IMR-90 (cell line): ENCODE measurements at regions not wholly inside any gene's neighbourhood (a gene's known extent, or its start where the extent isn't known, plus 50 kb on each side); places are given as distances from the start of the nearest gene placed in this dataset.

ENCODE experiments used
- ATAC-seq: fragments of 200-7000 bp; cut with Tn5 transposase; 2 replicates; pipeline ENCODE4 v1.9.1; 2020; ENCODE audit warnings: low read depth, mild to moderate bottlenecking, moderate library complexity
- BruUV-seq: library from RNA; stranded (reverse); fragments of 400-500 nt; replicated peaks from 2 replicates; lab custom pipeline; 2021; lab: Mats Ljungman, UMichigan
- CTCF ChIA-PET: fragments of 300-600 bp; formaldehyde crosslinking; extraction: SDS; loops from one replicate; lab custom pipeline; 2021; ENCODE audit warnings: antibody characterized with exemption; lab: Yijun Ruan, JAX
- POLR2A ChIA-PET: fragments of 300-600 bp; sonication (Branson Sonifier 250); formaldehyde crosslinking; loops from one replicate; lab custom pipeline; 2022; ENCODE audit warnings: antibody characterized with exemption; ENCODE audit not compliant: unreplicated experiment; lab: Charles Lee
- DNase-seq: peaks from one replicate; pipeline ENCODE4 v3.0.0; 2013
- H2AFZ ChIP-seq: replicated peaks from 2 replicates; pipeline ENCODE3; 2013; ENCODE audit warnings: low read length, mild to moderate bottlenecking; ENCODE audit not compliant: poor library complexity
- H2AK5ac ChIP-seq: 2 replicates; pipeline ENCODE4 v1.6.1; 2013; ENCODE audit warnings: low read depth, low read length, inconsistent platforms
- H2AK9ac ChIP-seq: replicated peaks from 2 replicates; pipeline ENCODE3; 2013; ENCODE audit warnings: mild to moderate bottlenecking, low read depth, low read length, moderate library complexity; ENCODE audit not compliant: poor library complexity
- H2BK120ac ChIP-seq: 2 replicates; pipeline ENCODE4 v1.6.1; 2013; ENCODE audit warnings: low read depth, low read length, inconsistent platforms
- H2BK15ac ChIP-seq: 3 replicates; pipeline ENCODE4 v1.6.1; 2013; ENCODE audit warnings: low read depth, low read length, inconsistent platforms
- H2BK20ac ChIP-seq: 2 replicates; pipeline ENCODE4 v1.6.1; 2013; ENCODE audit warnings: low read depth, mild to moderate bottlenecking, inconsistent platforms, low read length, moderate library complexity
- H2BK5ac ChIP-seq: 2 replicates; pipeline ENCODE4 v1.6.1; 2013; ENCODE audit warnings: mild to moderate bottlenecking, low read depth, low read length, inconsistent platforms; ENCODE audit not compliant: poor library complexity, severe bottlenecking
- H3K14ac ChIP-seq: replicated peaks from 2 replicates; pipeline ENCODE4 v1.6.1; 2013; ENCODE audit warnings: low read depth, low read length, inconsistent platforms
- H3K18ac ChIP-seq: 2 replicates; pipeline ENCODE4 v1.6.1; 2013; ENCODE audit warnings: low read depth, low read length, control low read depth
- H3K23ac ChIP-seq: 2 replicates; pipeline ENCODE4 v1.6.1; 2013; ENCODE audit warnings: low read depth, low read length, inconsistent platforms
- H3K27ac ChIP-seq: 2 replicates; pipeline ENCODE4 v1.5.1; 2013; ENCODE audit warnings: mild to moderate bottlenecking, control low read depth, low read length; ENCODE audit not compliant: insufficient read depth
- H3K27me3 ChIP-seq: 2 replicates; pipeline ENCODE4 v1.6.1; 2013; ENCODE audit warnings: low read length; ENCODE audit not compliant: control insufficient read depth, insufficient read depth
- H3K36me3 ChIP-seq: 2 replicates; pipeline ENCODE4 v1.6.1; 2013; ENCODE audit warnings: low read length, mixed read lengths; ENCODE audit not compliant: control insufficient read depth, insufficient read depth
- H3K4ac ChIP-seq: 2 replicates; pipeline ENCODE4 v1.6.1; 2013; ENCODE audit warnings: low read depth, low read length, inconsistent platforms
- H3K4me1 ChIP-seq: 2 replicates; pipeline ENCODE4 v1.6.1; 2013; ENCODE audit warnings: low read length, mixed read lengths; ENCODE audit not compliant: control insufficient read depth, insufficient read depth
- H3K4me2 ChIP-seq: 2 replicates; pipeline ENCODE4 v1.6.1; 2013; ENCODE audit warnings: low read depth, mild to moderate bottlenecking, control low read depth, low read length, moderate library complexity
- H3K4me3 ChIP-seq: 2 replicates; pipeline ENCODE4 v1.5.1; 2013; ENCODE audit warnings: low read depth, mild to moderate bottlenecking, control low read depth, low read length, moderate library complexity; ENCODE audit not compliant: insufficient read depth
- H3K56ac ChIP-seq: 2 replicates; pipeline ENCODE4 v1.6.1; 2013; ENCODE audit warnings: low read length, inconsistent platforms; ENCODE audit not compliant: insufficient read depth; ENCODE audit errors: extremely low read depth
- H3K79me1 ChIP-seq, 2 experiments: 2 replicates each; pipeline ENCODE4 v1.6.1; 2013; ENCODE audit warnings: low read length in 2 of 2, inconsistent platforms in 1 of 2, low read depth in 1 of 2
- H3K9ac ChIP-seq: 2 replicates; pipeline ENCODE4 v1.6.1; 2013; ENCODE audit warnings: low read depth, low read length, control low read depth
- H3K9me1 ChIP-seq: 2 replicates; pipeline ENCODE4 v1.6.1; 2013; ENCODE audit warnings: low read length, inconsistent platforms; ENCODE audit not compliant: insufficient read depth
- H3K9me3 ChIP-seq: 2 replicates; pipeline ENCODE4 v1.6.1; 2013; ENCODE audit warnings: low read length; ENCODE audit not compliant: control insufficient read depth, insufficient read depth
- H4K20me1 ChIP-seq: 2 replicates; pipeline ENCODE4 v1.6.1; 2013; ENCODE audit warnings: low read length, inconsistent platforms; ENCODE audit not compliant: insufficient read depth
- H4K5ac ChIP-seq: 2 replicates; pipeline ENCODE4 v1.6.1; 2013; ENCODE audit warnings: mild to moderate bottlenecking, low read depth, low read length, control low read depth
- H4K8ac ChIP-seq, 2 experiments: 2 replicates each; pipeline ENCODE4 v1.6.1; 2013; ENCODE audit warnings: low read depth in 2 of 2, low read length in 2 of 2, control low read depth in 1 of 2, inconsistent platforms in 1 of 2
- H4K91ac ChIP-seq: 2 replicates; pipeline ENCODE4 v1.6.1; 2013; ENCODE audit warnings: low read depth, low read length, inconsistent platforms; ENCODE audit not compliant: insufficient read depth
- MAFK ChIP-seq: IDR thresholded peaks from 2 replicates; pipeline ENCODE4 v1.6.1; 2012; ENCODE audit warnings: low read depth, low read length, improper control_type of control experiment
- RAD21 ChIP-seq: IDR thresholded peaks from 2 replicates; pipeline ENCODE4 v1.6.1; 2012; ENCODE audit warnings: low read length, improper control_type of control experiment
- RCOR1 ChIP-seq: IDR thresholded peaks from 2 replicates; pipeline ENCODE4 v1.6.1; 2012; ENCODE audit warnings: mild to moderate bottlenecking, low read length, improper control_type of control experiment; ENCODE audit not compliant: insufficient replicate concordance
- WGBS, 2 experiments: methylation state at CpG; one replicate each; pipeline versions ENCODE4 v1.1.5 to v1.1.7; 2013; ENCODE audit warnings: missing lambda C conversion rate in 2 of 2; ENCODE audit not compliant: insufficient read length in 1 of 2; ENCODE audit errors: extremely low coverage in 2 of 2; 5-methylcytosine and 5-hydroxymethylcytosine counted together
- dilution Hi-C: fragments of 300-500 bp; cut with HindIII; formaldehyde crosslinking; loops from one replicate; pipeline ENCODE4 v1.14.3; 2018; ENCODE audit warnings: low sequenced_read_pairs; ENCODE audit not compliant: unreplicated experiment
- in situ Hi-C: fragments of 300-500 bp; cut with MboI; formaldehyde crosslinking; loops from 3 replicates; pipeline ENCODE4 v1.14.3; 2019; ENCODE audit warnings: low sequenced_read_pairs, inconsistent platforms, mixed read lengths
- intact Hi-C: fragments of 100-400 bp; cut with micrococcal nuclease; formaldehyde crosslinking; loops from 2 replicates; pipeline ENCODE4 v1.10.0; 2022
- TF ChIP-seq, protein P1 (sequence below): fragments of 150-350 bp; IDR thresholded peaks from 2 replicates; pipeline ENCODE4 v1.6.1; 2016; ENCODE audit warnings: low read depth, mild to moderate bottlenecking, low read length, moderate library complexity, borderline replicate concordance

DNA sequence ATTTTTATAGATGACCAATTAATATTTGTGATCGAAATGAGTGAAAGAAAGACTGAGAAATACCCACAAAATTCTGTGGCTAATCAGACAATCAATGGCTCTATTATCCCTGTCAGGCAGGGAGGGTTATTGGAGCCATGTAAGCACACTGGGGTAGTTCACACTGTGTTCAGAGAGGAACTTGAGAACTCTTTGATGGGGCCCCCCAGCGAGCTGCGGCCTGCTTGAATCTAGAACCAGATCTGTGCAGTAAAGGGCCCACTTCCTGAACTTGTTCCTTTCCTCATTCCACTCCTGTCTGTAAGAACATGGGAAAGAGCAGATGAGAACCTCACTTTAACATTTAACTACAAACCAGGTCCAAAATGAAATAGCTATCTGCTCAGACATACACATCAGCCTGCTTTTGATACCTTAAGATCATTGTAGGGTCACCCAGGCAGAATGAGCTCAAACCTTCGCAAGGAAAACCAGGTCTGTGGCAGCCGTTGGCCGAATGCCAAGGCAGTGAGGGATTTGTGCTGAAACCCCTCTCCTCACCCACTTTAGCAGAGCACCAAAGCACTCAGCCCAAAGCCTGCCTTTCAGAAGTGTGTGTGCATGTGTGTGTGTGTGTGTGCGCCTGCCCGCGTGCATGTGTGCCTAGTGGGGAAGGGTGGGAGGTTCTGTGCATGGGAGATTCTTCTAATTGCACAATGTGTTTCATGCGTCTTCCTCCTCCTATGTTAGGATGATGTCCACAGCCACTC lies 365.6 kb upstream of the MGMT start:
- Histone ChIP-seq H3K56ac (no peak overlapping the region), H3K18ac (no peak overlapping the region), H4K8ac (no peak overlapping the region), H2BK20ac (no peak overlapping the region), H3K14ac (no peak overlapping the region), H4K5ac (no peak overlapping the region), H3K23ac (no peak overlapping the region), H3K9ac (no peak overlapping the region), H3K4me3 (no peak overlapping the region), H4K91ac (no peak overlapping the region; the same call in 1 of the 2 replicates), H3K36me3 (no peaks in the 10 kb centered on the region), H3K4ac (no peak overlapping the region), H3K27me3 (no peaks in the 10 kb centered on the region; the same call in 1 of the 2 replicates), H2AK9ac (no peak overlapping the region), H3K4me1 (peaks cover 10% of the 10 kb centered on the region), H3K9me1 (no peaks in the 10 kb centered on the region), H2BK120ac (no peak overlapping the region), H3K4me2 (no peak overlapping the region), H3K9me3 (peaks cover 7% of the 10 kb centered on the region; the same call in 1 of the 2 replicates), H2BK15ac (no peak overlapping the region), H3K79me1 (no peaks in the 10 kb centered on the region), H2AFZ (no peak overlapping the region), H2AK5ac (no peak overlapping the region), H3K27ac (no peak overlapping the region), H2BK5ac (no peak overlapping the region), H4K20me1 (no peaks in the 10 kb centered on the region)
- no peak for TF ChIP-seq MAFK
- TF ChIP-seq RCOR1, result no peak
- TF ChIP-seq, protein P1, sequence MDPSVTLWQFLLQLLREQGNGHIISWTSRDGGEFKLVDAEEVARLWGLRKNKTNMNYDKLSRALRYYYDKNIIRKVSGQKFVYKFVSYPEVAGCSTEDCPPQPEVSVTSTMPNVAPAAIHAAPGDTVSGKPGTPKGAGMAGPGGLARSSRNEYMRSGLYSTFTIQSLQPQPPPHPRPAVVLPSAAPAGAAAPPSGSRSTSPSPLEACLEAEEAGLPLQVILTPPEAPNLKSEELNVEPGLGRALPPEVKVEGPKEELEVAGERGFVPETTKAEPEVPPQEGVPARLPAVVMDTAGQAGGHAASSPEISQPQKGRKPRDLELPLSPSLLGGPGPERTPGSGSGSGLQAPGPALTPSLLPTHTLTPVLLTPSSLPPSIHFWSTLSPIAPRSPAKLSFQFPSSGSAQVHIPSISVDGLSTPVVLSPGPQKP, result no peak
- no peak for TF ChIP-seq RAD21
- in situ Hi-C loops (no loop called here), intact Hi-C loops (no loop called here), dilution Hi-C loops (no loop called here)
- CTCF ChIA-PET, result no interaction called here
- no peak for ATAC-seq
- POLR2A ChIA-PET, result no interaction called here
- DNase-seq, result no peak
- WGBS, 2 experiments, result 83% methylated on average over 2 of the region's 10 CpGs; no CpG with 5 or more reads in 1 of the 2 experiments
- BruUV-seq, result no TSS peak
